ENCODE measurements at regions not wholly inside any gene's neighbourhood (a gene's known extent, or its start where the extent isn't known, plus 50 kb on each side); places are given as distances from the start of the nearest gene placed in this dataset.

GRCh38 chr3:170734043-170734734 lies 135.8 kb downstream of the RPL22L1 start:
- ChIA-PET POLR2A (no interaction called here), CTCF (ENCODE audit: unreplicated experiment) (no interaction called here)
- Histone ChIP-seq H3K4me2 (ENCODE audit: low read length) (no peak overlapping the region), H3K9me2 (ENCODE audit: insufficient read depth, low read length) (no peaks in the 10 kb centered on the region), H4K20me1 (ENCODE audit: insufficient read depth, low read length) (no peaks in the 10 kb centered on the region), H3K36me3 (ENCODE audit: insufficient read depth, low read length) (no peaks in the 10 kb centered on the region), H3K27ac (ENCODE audit: low read depth, low read length, poor library complexity, severe bottlenecking) (no peak overlapping the region), H3K4me1 (ENCODE audit: insufficient read depth, low read length, poor library complexity, severe bottlenecking) (no peaks in the 10 kb centered on the region), H3K4me3 (ENCODE audit: low read depth, low read length, poor library complexity, severe bottlenecking) (no peak overlapping the region), H3K79me2 (ENCODE audit: insufficient read depth, low read depth, low read length) (no peaks in the 10 kb centered on the region), H3K9me3 (ENCODE audit: low read length) (no peaks in the 10 kb centered on the region), H2AFZ (ENCODE audit: low read length) (no peak overlapping the region)
- DNase-seq (ENCODE audit: low spot score) = no peak
- TF ChIP-seq, protein P1, sequence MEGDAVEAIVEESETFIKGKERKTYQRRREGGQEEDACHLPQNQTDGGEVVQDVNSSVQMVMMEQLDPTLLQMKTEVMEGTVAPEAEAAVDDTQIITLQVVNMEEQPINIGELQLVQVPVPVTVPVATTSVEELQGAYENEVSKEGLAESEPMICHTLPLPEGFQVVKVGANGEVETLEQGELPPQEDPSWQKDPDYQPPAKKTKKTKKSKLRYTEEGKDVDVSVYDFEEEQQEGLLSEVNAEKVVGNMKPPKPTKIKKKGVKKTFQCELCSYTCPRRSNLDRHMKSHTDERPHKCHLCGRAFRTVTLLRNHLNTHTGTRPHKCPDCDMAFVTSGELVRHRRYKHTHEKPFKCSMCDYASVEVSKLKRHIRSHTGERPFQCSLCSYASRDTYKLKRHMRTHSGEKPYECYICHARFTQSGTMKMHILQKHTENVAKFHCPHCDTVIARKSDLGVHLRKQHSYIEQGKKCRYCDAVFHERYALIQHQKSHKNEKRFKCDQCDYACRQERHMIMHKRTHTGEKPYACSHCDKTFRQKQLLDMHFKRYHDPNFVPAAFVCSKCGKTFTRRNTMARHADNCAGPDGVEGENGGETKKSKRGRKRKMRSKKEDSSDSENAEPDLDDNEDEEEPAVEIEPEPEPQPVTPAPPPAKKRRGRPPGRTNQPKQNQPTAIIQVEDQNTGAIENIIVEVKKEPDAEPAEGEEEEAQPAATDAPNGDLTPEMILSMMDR (conservative IDR thresholded peaks at IDR 0.05; ENCODE audit: low read length) = no peak
- TF ChIP-seq EZH2phosphoT487 (IDR thresholded peaks at IDR 0.05; ENCODE audit: borderline replicate concordance, low read depth, low read length) = no peak
- BruUV-seq (replicated peaks) = no TSS peak
- intact Hi-C loops (cut with micrococcal nuclease; ENCODE audit: unreplicated experiment) = no loop called here

- no peak overlapping the region for H3K27ac ChIP-seq (ENCODE audit: low read depth, low read length, poor library complexity, severe bottlenecking)
- ChIA-PET POLR2A (interaction anchor here (0.7 kb wide), 1 partner anchor 173 kb away, joined by 3 read pairs; no protein-coding TSS in a partner anchor), CTCF (ENCODE audit: unreplicated experiment) (no interaction called here)
- DNase-seq (ENCODE audit: low spot score) = no peak
- H3K36me3 ChIP-seq (ENCODE audit: insufficient read depth, low read length) = no peaks in the 10 kb centered on the region
- no peaks in the 10 kb centered on the region for H3K79me2 ChIP-seq (ENCODE audit: insufficient read depth, low read depth, low read length)
- H3K4me3 ChIP-seq (ENCODE audit: low read depth, low read length, poor library complexity, severe bottlenecking) = no peak overlapping the region
- H4K20me1 ChIP-seq (ENCODE audit: insufficient read depth, low read length) = no peaks in the 10 kb centered on the region
- no peak overlapping the region for H3K4me2 ChIP-seq (ENCODE audit: low read length)
- H2AFZ ChIP-seq (ENCODE audit: low read length) = no peak overlapping the region
- BruUV-seq (replicated peaks) = no TSS peak
- H3K9me3 ChIP-seq (ENCODE audit: low read length) = no peaks in the 10 kb centered on the region
- H3K4me1 ChIP-seq (ENCODE audit: insufficient read depth, low read length, poor library complexity, severe bottlenecking) = no peaks in the 10 kb centered on the region
- intact Hi-C loops (cut with micrococcal nuclease; ENCODE audit: unreplicated experiment) = no loop called here
- H3K9me2 ChIP-seq (ENCODE audit: insufficient read depth, low read length) = no peaks in the 10 kb centered on the region
- TF ChIP-seq EZH2phosphoT487 (IDR thresholded peaks at IDR 0.05; ENCODE audit: borderline replicate concordance, low read depth, low read length) = no peak
- TF ChIP-seq, protein P1 (conservative IDR thresholded peaks at IDR 0.05; ENCODE audit: low read length) = no peak
Observed at GRCh38 chr3:170732660-170733245, 137.2 kb downstream of the RPL22L1 start.

GRCh38 chr3:170731281-170731680 lies 138.7 kb downstream of the RPL22L1 start:
- Histone ChIP-seq H3K79me2 (ENCODE audit: insufficient read depth, low read depth, low read length) (no peaks in the 10 kb centered on the region), H4K20me1 (ENCODE audit: insufficient read depth, low read length) (no peaks in the 10 kb centered on the region), H3K27ac (ENCODE audit: low read depth, low read length, poor library complexity, severe bottlenecking) (no peak overlapping the region), H3K4me3 (ENCODE audit: low read depth, low read length, poor library complexity, severe bottlenecking) (no peak overlapping the region), H3K4me2 (ENCODE audit: low read length) (no peak overlapping the region), H3K9me2 (ENCODE audit: insufficient read depth, low read length) (no peaks in the 10 kb centered on the region), H2AFZ (ENCODE audit: low read length) (no peak overlapping the region), H3K9me3 (ENCODE audit: low read length) (no peaks in the 10 kb centered on the region), H3K36me3 (ENCODE audit: insufficient read depth, low read length) (no peaks in the 10 kb centered on the region), H3K4me1 (ENCODE audit: insufficient read depth, low read length, poor library complexity, severe bottlenecking) (no peaks in the 10 kb centered on the region)
- CTCF ChIA-PET (ENCODE audit: unreplicated experiment) = no interaction called here
- POLR2A ChIA-PET = interaction anchor here (0.5 kb wide), 1 partner anchor 32 kb away, joined by 3 read pairs; no protein-coding TSS in a partner anchor
- BruUV-seq (replicated peaks) = no TSS peak
- TF ChIP-seq, protein P1 (conservative IDR thresholded peaks at IDR 0.05; ENCODE audit: low read length) = no peak
- TF ChIP-seq EZH2phosphoT487 (IDR thresholded peaks at IDR 0.05; ENCODE audit: borderline replicate concordance, low read depth, low read length) = no peak
- no peak for DNase-seq (ENCODE audit: low spot score)
- intact Hi-C loops (cut with micrococcal nuclease; ENCODE audit: unreplicated experiment) = no loop called here

Measured in OCI-LY7 (cell line).